CD1c-positive myeloid dendritic cell (primary cell): ENCODE measurements at regions not wholly inside any gene's neighbourhood (a gene's known extent, or its start where the extent isn't known, plus 50 kb on each side); places are given as distances from the start of the nearest gene placed in this dataset.

Experiments
- DNase-seq: peaks from one replicate; pipeline ENCODE4 v3.0.0-alpha.2; 2016; ENCODE audit errors: extremely low spot score

DNA sequence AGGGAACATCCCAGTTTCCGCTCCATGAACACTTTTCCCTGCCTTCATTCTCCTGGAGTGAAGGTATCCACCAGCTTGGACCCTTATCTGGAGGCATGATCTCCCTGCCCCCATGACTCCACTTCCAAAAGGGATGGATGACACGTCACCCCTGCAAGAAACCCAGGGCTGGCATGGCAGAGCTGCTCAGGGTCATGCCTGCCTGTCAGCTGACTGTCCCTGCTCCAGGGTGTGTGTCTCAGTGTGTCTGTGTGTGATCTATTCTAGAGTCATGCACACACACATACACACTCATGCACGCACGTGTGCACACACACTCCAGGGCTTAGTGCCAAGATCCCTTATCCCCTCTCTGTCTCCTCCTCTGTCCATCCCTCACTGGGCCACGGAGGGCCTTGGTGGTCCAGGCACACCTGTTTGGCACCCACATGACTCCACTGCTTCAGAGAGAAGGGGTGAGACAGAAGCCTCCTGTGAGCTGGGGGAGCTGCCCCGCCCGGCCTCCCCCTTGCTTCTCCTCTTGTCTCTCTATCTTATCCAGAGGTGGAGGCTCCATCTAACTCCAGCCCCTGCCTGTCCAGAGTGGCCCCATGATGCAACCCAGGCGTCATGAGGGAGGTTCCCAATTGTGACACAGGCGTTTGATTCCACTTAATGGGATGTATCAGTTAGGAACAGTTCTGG is 290.9 kb downstream of the CDC5L start:
- no peak for DNase-seq

DNA sequence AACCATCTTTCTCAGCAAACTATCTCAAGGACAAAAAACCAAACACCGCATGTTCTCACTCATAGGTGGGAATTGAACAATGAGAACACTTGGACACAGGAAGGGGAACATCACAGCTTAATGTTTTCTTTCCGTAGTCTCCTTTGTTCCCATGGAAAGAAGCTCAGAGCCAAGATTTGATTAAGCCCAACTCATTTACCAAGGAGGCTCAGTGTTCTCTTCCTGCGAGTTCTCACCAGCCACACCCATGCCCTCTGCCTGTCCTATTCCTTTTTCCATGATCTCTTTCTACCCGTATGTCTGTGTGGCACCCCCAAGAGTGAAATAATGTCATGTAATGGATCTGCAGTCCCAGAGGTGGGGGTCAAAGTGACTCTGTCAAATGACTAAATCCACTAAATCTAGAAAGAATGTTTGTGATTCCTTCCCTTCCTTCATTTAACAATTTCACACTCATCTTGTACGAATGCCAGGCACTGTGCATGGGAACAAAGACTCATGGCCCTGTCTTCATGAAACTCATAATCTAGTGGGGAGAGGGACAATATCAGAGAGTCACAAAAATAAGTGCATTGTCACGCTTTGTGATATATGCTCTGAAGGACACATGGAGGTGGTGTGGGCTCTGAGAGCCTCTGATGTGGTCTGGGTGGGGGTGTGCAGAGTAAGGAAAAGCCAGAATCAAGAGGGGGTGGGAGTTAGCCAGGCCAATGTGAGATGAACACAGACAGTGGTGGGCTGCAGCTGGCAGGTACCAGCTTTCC is 292.1 kb downstream of the CDC5L start:
- no peak for DNase-seq

DNA sequence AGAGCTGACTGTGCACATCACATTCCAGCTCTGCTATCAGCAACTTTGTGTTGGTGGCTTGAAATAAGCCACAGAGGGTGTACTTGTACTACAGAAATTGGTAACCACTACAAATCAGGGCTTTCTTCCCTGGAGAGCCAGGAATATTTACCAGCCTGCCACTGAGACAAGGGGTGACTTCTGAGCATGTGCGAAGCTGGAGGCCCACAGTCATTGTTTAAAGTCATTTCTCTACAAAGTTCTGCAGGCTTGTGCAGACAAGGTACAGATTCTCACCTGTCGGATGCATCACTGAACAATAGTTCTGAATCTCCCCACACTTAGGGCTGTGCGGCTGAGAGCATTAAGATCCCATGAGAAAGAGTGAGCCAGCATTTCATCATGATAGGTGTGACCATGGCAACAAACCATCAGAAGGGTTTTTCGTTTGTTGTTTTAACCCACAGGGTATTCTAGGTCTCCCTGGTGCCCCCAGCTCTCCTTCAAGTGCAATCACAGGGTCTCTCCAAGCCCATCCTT is 292.8 kb downstream of the CDC5L start:
- no peak for DNase-seq

DNA sequence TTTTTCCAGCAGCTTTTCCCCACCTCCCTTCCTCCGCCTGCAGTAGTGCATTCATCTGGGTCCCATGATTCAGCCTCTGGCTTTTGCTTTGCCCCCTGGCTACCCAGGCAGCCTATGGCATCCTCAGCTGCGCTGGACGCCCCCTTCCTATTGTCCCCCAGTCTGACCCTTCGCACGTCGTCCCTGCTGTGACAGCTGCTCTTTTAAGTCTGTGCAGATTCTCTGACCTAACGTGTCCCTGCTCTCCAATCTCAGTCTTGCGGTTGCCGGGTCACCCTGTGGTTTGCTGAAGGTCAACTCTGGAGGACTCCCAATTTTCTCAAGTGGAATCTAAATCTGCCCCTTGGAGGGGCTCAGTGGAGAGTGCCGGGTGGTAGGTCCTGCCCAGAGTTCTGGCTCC is 294.3 kb downstream of the CDC5L start:
- DNase-seq: no peak

DNA sequence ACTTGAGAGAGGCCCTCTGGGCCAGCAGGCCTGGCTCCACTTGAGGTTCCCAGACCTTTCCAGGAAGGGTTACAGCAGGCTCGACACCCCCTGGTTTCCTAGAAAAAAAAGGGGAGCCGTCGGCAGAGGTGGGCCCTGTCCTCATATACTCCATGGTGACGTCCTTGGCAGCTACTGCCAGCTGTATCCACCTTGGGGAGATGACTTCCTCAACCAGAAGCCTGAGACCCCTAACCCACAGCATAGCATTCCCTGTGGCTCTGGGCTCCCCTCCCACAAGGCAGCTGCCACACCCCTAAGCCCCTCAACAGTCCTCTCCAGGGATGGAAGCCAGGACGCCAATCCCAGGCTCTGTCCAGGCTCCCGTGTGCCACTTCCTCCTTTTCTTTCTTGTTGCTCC is 294.8 kb downstream of the CDC5L start:
- DNase-seq: no peak

DNA sequence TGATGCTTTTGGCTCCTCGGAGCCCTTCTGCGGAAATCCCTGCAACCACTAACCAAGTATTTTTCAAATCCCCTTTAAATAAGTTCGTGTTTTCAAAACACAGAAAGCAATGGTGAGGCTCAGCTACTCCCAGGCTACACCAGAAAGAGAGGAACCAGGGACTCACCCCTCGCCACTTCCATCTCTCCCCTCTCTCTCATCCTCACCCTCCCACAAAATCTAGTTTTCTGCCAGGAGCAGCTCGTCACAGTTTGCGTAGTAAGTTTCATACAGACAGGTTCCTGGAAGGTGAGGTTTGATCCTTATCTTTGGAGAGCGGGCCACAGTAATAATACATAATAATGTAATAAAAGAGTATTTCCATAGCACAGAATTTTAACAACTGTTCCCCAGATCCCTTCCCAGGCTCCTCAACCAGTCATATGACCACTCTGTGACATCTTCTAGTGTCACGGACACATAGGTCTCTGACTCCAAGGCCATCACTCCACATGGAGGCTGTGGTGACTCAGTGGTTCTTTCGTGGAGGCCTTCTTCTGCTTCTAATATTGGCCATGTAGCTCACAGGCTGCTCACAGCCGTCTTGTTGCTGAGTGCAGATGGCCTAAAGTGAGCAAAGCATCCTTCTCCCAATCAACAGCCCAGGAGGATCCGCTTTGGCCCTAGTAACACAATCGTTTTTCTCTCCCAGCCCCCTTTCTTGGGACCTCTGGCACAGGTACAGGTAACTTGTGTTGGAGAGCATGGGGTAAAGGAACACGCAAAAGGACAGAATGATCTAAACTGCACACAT is 295.7 kb downstream of the CDC5L start:
- no peak for DNase-seq

DNA sequence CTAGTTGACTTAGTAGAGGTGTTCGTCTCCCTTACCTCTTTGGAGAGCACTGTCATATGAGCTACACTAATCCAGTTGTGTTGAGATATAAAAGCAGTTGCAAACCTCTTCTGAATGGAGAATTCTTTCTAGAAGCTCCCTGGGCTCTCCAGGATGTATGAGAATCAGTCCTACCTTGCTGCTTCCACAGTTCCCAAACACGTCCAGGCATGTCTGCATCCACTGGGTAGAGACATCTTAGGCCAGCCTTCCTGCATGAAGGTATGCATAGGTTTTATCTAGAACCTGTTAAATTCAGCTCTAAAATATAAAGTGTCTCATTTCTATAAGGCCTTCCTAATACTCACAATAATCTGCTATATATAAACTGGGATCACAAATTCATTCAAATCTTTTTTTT is 297.7 kb downstream of the CDC5L start:
- no peak for DNase-seq

DNA sequence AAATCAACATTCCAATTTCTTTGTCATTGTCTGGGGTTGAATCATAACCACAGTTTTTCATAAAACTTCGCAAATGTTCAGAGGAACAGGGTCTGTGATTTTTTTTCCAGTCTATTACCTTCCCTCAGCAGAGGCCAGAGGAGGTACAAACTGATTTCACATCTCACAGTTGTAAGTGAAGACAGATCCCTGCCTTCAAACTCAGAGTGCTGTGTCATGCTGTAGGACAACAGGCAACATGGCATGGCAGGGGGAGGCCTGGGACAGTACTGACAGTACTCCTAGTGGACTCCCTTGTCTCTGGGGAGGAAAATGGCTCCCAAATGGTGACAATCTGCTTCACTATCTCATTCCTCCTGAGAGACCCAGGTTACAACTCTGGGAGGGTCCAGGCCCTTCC is 308.6 kb downstream of the CDC5L start:
- DNase-seq: no peak

DNA sequence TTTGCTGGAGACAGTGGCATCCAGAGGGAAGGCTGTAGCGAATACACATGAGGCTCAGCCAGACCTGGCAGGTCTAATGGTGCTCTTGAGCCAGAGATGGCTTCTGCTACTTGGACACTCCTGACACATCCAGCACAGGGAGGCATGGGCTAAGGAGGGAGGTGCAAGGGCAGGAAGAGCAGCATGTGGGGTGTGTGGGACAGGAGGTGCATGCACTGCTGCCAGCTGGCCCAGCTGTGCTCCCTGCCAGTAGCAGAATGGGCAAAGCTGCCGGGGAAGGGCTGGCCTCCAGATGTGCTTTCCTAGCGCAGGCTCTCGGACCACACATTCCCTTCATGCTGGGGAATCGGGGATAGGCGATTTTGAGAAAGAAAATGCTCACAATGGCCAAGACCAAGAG is 309.2 kb downstream of the CDC5L start:
- DNase-seq: no peak

DNA sequence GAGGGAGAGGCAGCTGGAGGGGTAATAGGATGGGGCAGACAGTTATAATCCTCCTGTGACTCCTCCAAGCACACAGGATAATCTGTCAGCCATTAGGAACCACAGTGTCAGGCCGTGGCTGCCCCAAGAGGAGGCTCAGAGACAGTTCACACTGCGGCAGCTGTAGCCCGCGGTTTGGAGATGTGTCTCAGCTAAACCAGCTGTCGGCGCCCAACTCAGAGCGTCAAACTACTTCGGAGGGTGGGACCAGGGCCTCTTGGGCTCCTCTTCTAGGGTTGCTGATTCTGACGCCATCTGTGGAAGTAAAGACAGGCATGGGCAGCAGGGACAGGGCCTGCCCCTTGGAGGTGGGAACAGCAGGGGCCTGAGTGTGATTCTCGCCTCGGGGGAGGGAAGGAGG is 309.8 kb downstream of the CDC5L start:
- DNase-seq: no peak

DNA sequence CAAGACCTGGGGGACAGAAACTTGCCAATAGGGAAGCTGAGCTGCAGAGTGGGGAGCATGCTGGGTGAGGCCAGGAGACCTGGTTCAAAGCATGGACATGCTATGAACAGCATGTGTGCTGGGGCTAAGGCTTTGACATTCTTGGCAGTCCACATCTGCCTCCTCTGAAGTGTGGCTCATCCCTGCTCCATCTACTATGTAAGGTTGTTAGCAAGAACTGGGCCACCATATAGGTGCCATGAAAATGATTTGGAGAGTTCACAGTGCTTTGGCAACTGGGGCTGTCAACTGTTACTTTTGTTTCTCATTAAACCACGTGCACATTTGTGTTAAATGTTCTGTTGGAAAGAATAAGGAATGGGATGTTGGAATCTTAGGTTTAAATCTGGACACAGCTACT is 311.1 kb downstream of the CDC5L start:
- no peak for DNase-seq

DNA sequence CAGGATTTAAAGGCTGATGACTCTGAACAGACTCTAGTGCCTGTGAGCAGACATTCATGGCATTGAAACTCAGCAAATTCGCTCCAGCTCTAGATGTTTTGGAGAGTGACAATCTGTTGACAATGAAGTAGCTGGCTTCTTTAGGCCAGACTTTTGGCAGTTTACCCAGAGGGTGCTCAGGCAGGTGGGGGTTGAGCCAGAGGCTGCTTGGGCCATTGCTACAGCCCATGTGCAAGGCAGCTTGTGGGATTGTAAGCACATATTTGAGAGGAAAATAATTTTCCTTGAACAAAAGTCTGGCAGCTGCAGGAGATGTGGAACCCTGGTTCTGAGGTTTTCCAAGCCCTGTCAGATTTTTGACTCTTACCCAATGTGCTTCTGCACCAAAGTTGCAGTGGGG is 311.6 kb downstream of the CDC5L start:
- no peak for DNase-seq

DNA sequence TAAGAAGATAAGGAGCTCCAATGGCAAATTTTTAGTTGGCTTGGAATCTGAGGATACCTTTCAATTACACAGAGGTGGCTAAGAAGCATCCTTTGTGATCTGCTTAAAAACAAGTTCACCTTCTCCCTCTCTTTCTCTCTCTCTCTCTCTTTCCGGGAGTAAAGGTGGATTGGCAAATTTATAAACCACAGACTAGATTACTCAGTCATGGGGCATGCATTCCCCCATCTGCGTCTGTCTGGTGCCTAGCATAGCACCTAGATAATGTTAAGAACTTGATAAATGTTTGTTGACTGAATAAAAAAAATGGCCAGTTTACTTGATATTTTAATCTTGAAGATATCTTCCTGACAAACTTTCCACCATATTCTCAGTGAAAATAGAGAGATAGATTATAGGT is 312.3 kb downstream of the CDC5L start:
- DNase-seq: no peak

DNA sequence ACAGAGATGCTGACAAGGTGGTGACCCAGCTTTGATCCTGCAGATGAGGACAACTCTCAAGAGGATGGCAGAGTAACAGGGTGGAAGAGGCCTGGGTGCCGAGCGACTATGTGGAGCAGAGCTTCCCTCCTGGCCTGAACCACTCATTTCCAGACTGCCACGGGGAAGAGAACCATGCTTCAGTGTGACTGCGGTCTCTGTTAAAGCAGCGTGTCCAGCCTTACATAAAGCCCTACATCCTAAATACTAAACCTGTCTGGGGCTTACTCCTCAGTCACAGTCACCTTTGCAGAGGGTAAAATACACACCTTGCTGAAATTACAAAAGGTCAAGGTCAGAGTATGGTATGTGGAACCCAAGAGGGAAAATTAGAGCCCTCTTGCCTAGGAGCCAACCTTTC is 312.9 kb downstream of the CDC5L start:
- no peak for DNase-seq

DNA sequence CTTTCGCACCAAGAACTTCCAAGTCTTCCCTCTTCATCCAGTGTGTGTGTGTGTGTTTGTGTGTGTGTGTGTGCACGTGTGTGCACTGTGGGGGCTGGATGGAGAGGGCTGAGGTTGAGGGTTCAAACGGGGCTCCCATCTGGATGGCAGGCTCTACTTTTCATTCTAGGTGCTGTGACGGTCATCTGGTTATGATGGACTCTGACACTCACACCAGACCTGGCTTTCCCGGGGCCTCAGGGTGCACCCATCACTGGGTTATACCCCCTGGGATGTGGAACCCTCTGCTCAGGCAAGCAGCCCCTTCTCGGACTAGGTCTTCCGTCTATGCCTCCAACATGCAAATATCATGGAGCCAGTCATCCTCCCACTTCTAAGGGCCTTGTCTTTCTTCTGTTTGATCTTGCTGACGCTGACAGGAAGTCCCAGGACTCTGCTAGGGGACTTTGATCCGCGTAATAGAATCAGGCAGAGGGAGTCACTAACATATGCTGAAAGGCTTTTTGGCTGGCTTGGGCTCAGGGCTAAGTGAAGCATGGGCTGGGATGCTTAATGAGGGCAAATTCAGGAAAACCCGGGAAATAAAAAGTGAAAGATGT is 313.6 kb downstream of the CDC5L start:
- DNase-seq: no peak

DNA sequence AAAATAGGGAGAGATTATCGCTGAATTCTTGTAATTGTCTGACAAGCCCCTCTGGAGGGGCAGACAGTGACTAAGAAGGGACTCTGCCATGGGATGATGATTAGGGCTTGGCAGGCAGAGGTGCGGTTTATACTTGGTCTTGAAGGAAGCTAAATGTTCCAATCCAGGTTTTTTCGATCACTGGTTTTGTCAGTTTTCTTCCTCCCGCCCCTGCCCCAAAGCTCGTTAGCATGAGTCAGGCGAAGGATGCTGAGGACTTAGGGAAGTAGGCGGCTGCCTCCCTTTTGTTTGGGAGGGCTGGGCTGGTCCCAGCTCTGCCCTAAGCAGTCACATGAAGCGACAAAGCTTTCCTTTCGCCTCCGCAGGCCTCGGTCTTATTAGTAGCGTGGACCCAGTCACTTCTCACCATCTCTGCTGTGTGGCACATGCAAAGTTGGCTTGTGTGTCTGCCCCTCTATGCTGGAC is 314.2 kb downstream of the CDC5L start:
- DNase-seq: no peak

DNA sequence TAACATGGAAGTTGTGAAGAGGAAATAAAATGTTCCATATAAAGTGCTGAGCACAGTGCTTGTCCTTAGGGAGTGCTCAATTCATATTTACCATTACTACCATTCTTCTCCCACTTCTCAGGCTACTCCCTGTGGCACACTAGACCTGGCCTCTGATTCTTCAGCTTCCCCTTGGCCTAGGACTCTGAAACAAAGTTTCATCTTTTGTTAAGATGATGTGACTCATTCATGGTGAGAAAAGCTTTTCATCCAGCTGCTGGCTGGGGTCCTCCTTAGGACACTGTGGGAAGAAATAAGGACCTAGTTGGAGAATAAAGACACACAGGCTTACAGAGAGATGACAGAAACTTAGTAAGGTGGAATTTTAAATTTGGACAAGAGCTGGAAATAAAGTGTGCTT is 314.8 kb downstream of the CDC5L start:
- no peak for DNase-seq

DNA sequence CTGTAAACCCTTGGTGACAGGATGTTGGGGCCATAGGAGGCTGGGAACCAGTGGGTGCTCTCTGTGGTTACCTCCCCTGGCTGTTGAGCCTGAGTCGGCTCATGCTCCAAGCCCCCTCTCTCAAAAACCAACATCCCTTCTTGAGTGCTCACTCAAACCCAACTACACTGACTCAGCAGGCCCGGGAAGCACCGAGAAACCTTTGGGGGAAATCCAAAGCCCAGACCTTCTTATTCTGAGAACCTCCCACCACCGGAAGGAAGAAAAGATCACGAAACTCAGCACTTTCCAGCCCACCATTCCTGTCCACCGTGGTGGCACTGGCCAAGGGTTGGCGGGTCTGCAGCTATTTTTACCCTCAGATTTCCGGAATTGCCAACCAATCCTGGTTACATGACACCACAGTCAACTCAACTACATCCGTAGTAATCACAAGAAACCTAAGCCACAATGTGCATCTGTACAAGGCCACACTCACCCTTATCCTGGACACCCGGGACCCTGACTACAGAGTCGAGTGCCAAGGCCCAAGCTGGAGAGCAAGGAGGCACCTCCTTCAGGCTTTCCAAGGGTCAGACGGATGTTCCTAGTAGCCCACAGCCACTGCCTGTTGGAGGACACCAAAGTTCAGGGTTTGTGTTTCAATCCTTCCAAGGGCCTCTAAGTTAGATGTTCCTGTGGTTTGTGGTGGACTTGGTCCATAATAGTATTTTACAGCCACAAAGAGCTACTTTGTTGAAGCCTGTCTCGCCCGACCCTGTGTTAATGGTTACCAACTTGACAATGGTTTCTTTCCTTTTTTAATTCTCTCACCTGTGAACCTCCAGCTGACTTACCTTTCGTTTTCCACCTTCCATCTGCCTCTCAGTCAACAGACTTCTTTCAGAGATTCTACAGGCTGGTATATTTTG is 317.0 kb downstream of the CDC5L start:
- DNase-seq: no peak

DNA sequence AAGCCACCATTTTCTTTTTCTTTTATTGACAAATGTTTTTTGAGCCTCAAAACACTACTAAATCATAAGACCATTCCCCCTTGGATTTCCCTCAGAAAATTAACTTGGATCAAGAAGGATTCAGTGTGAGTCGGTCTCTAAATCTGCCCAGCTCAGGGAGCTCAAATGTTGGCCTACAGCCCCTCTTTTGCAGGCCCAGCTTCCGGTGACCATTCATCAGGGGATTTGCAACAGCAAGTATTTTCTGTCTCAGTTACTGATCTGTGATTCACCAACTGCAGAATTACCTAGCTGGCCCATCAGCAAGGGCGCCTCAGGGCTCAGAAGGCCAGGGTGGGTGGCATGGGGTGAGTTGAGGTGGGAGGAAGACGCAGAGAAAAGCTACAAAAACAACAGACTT is 318.1 kb downstream of the CDC5L start:
- no peak for DNase-seq

DNA sequence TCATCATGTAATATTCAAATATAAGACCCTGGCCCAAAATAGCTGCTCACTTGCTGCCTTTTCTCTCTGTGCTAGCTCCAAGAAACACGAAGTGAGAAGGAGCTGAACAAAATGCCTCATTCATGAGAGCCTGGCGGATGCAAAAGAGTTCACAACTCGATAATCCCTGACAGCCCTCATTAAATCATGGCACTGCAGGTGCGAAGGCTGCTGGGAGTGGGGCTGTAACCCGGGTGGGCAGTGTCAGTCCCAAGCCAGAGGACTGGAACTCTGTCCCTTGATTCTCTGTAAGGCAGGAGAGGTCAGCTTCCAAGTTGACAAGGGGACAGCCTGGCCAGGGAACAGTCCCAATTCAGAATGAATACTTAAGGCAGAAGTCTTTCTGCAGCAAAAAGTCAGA is 318.5 kb downstream of the CDC5L start:
- DNase-seq: no peak

DNA sequence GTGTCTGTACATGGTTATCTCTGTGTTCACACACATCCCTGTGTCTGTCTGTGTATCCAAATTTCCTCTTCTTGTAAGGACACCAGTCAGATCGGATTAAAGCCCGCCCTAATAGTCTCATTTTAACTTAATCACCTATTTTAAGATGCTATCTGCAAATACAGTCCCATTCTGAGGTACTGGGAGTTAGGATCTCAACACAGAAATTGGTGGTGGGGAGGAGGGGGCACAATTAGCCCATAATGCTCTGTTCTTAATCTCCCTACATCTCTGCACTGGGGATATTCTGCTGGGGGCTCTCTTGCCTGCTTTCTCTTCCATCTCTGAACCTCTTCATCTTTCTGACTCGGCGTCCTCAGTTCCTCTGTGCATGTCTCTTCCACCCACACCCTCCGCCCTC is 320.7 kb downstream of the CDC5L start:
- no peak for DNase-seq
